ENCODE measurements at regions not wholly inside any gene's neighbourhood (a gene's known extent, or its start where the extent isn't known, plus 50 kb on each side); places are given as distances from the start of the nearest gene placed in this dataset.
A peak's percentile ranks its signal among the peaks of the same experiment; 100 is the strongest.

- DNase-seq, result no peak
- no peaks in the 10 kb centered on the region for H3K9me3 ChIP-seq
- ATAC-seq, result no peak
- no peaks in the 10 kb centered on the region for H3K36me3 ChIP-seq
- no peaks in the 10 kb centered on the region for H3K4me1 ChIP-seq
- H3K27ac ChIP-seq, result no peak overlapping the region
- WGBS, 2 donors, result 49 to 80% methylated on average over 1 of the region's 1 CpG
- H3K27me3 ChIP-seq, result peaks cover 0 to 60% (median 37%) of the 10 kb centered on the region in 7 donors
- H3K4me3 ChIP-seq, result no peak overlapping the region
- no peak for TF ChIP-seq CTCF (IDR thresholded peaks at IDR 0.05)
- intact Hi-C loops (cut with DNase I), result no loop called here
These were observed 68.2 kb upstream of the WSCD2 start for GRCh38 chr12:108060903-108061302.

DNA sequence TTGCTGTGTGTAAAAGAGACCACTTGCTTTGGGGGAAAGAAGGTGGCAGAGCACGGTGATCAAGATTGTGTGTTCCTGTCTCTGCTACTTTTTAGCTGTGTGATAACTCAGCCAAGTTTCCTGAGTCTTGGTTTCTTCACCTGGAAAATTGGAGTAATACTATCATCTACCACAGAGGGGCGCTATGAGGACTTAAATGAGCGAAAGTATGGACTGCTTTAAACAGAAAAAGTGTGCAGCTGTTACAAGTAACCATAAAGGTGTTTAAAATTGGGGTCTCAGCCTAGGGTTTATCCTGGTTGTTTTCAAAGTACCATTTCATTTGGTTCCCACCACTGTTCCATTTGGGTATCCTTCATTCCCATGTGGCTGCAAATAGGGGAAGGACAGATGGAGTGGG lies 65.9 kb upstream of the WSCD2 start:
- Histone ChIP-seq H3K4me1 (no peaks in the 10 kb centered on the region), H3K27ac (no peak overlapping the region), H3K9me3 (no peaks in the 10 kb centered on the region), H3K4me3 (no peak overlapping the region), H3K27me3 (peaks cover 0 to 47% (median 16%) of the 10 kb centered on the region in 7 donors), H3K36me3 (no peaks in the 10 kb centered on the region)
- WGBS, 2 donors, result 6 to 11% methylated on average over 3 of the region's 3 CpGs
- intact Hi-C loops (cut with DNase I), result no loop called here
- peak in 6 of 9 donors; percentile 20 to 39 (median 30) for TF ChIP-seq CTCF (IDR thresholded peaks at IDR 0.05)
- DNase-seq, result no peak
- ATAC-seq, result no peak

- Histone ChIP-seq H3K36me3 (no peaks in the 10 kb centered on the region), H3K9me3 (no peaks in the 10 kb centered on the region), H3K27me3 (peaks cover 0 to 51% (median 15%) of the 10 kb centered on the region in 7 donors), H3K4me3 (no peak overlapping the region), H3K27ac (no peak overlapping the region), H3K4me1 (no peaks in the 10 kb centered on the region)
- intact Hi-C loops (cut with DNase I), result no loop called here
- no peak for TF ChIP-seq CTCF (IDR thresholded peaks at IDR 0.05)
- DNase-seq (no peak), ATAC-seq (no peak)
- 77 to 80% methylated on average over 7 of the region's 7 CpGs for WGBS, 2 donors
These were observed 64.0 kb upstream of the WSCD2 start for GRCh38 chr12:108065069-108065468.

- intact Hi-C loops (cut with DNase I), result no loop called here
- WGBS, 2 donors, result 60 to 64% methylated on average over 9 of the region's 9 CpGs
- TF ChIP-seq CTCF (IDR thresholded peaks at IDR 0.05), result no peak
- H3K9me3 ChIP-seq, result no peaks in the 10 kb centered on the region
- H3K27ac ChIP-seq, result no peak overlapping the region
- peaks cover 0 to 60% (median 14%) of the 10 kb centered on the region in 7 donors for H3K27me3 ChIP-seq
- ATAC-seq, result no peak
- no peak overlapping the region for H3K4me3 ChIP-seq
- no peaks in the 10 kb centered on the region for H3K4me1 ChIP-seq
- DNase-seq, result no peak
- no peaks in the 10 kb centered on the region for H3K36me3 ChIP-seq
These were observed 62.2 kb upstream of the WSCD2 start for GRCh38 chr12:108066583-108067577.

All from heart right ventricle (tissue), 16 donors.